ENCODE measurements at regions not wholly inside any gene's neighbourhood (a gene's known extent, or its start where the extent isn't known, plus 50 kb on each side); places are given as distances from the start of the nearest gene placed in this dataset.

DNA sequence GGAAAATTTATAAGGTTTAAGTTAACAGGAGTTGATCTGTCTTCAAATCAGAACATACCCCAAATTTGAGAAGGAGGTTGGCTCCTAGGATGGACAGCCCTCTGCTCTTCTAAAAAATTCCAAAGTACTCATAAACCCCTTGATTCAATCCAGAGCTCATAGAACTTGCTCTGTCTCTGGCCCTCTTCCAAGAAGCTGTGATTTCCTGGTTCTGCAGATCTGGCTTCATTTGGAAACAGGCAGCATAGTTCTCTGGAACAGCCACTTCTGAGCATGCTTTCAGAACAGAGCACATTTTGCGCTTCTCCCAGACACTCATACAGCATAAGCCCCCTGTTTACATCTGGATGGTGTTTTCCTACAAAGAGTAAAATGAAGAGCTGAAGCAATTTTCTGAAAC, 96.7 kb downstream of the KBTBD8 start:
- TF ChIP-seq EP300 (IDR thresholded peaks at IDR 0.05; ENCODE audit: borderline replicate concordance in 1 of 2, low read depth in 2 of 2, low read length in 2 of 2) (no peak), GTF2F1 (IDR thresholded peaks at IDR 0.05; ENCODE audit: borderline replicate concordance, low read depth, low read length) (no peak)

All from H1 (cell line).